Mesenchymal stem cell (in vitro differentiated cells and primary cell): ENCODE measurements at regions not wholly inside any gene's neighbourhood (a gene's known extent, or its start where the extent isn't known, plus 50 kb on each side); places are given as distances from the start of the nearest gene placed in this dataset.

Source experiments
- DNase-seq: peaks from one replicate; pipeline ENCODE4 v3.0.0-alpha.2; 2013
- H2AFZ ChIP-seq: one replicate; pipeline ENCODE4 v1.6.1; 2013; ENCODE audit warnings: low read depth, mild to moderate bottlenecking, control low read depth, inconsistent platforms, low read length, moderate library complexity
- H2AK5ac ChIP-seq: 2 replicates; pipeline ENCODE4 v1.6.1; 2013; ENCODE audit warnings: low read length, moderate library complexity, mild to moderate bottlenecking, inconsistent platforms; ENCODE audit not compliant: severe bottlenecking
- H2BK120ac ChIP-seq: one replicate; pipeline ENCODE4 v1.6.1; 2013; ENCODE audit warnings: low read depth, mild to moderate bottlenecking, inconsistent platforms, low read length, moderate library complexity
- H2BK12ac ChIP-seq, 2 experiments: one replicate each; pipeline ENCODE4 v1.6.1; 2013; ENCODE audit warnings: inconsistent platforms in 2 of 2, low read length in 2 of 2, mild to moderate bottlenecking in 2 of 2, moderate library complexity in 2 of 2, control low read depth in 1 of 2
- H2BK15ac ChIP-seq: one replicate; pipeline ENCODE4 v1.6.1; 2013; ENCODE audit warnings: mild to moderate bottlenecking, low read depth, inconsistent platforms; ENCODE audit not compliant: poor library complexity, severe bottlenecking
- H2BK5ac ChIP-seq: 2 replicates; pipeline ENCODE4 v1.6.1; 2013; ENCODE audit warnings: low read depth, mild to moderate bottlenecking, low read length, control low read depth, inconsistent platforms; ENCODE audit not compliant: poor library complexity, severe bottlenecking
- H3K14ac ChIP-seq, 2 experiments: one replicate each; pipeline ENCODE4 v1.6.1; 2013; ENCODE audit warnings: inconsistent platforms in 2 of 2, low read length in 2 of 2, control low read depth in 1 of 2, mild to moderate bottlenecking in 1 of 2, moderate library complexity in 1 of 2
- H3K18ac ChIP-seq, 2 experiments: one replicate each; pipeline ENCODE4 v1.6.1; 2013; ENCODE audit warnings: inconsistent platforms in 2 of 2, low read length in 2 of 2, control low read depth in 1 of 2, low read depth in 1 of 2, mild to moderate bottlenecking in 1 of 2
- H3K23ac ChIP-seq, 2 experiments: one replicate each; pipeline ENCODE4 v1.6.1; 2013; ENCODE audit warnings: inconsistent platforms in 2 of 2, low read length in 2 of 2, mild to moderate bottlenecking in 2 of 2, moderate library complexity in 2 of 2, control low read depth in 1 of 2
- H3K27ac ChIP-seq: 2 replicates; pipeline ENCODE4 v1.5.1; 2013; ENCODE audit warnings: mild to moderate bottlenecking, moderate library complexity, low read length, control low read depth, inconsistent platforms; ENCODE audit not compliant: poor library complexity, severe bottlenecking
- H3K27me3 ChIP-seq, 2 experiments: 2 replicates each; pipeline versions ENCODE4 v1.6.1 to v1.7.0; 2013; ENCODE audit warnings: low read length in 2 of 2, mild to moderate bottlenecking in 2 of 2, moderate library complexity in 2 of 2, control low read depth in 1 of 2, inconsistent platforms in 1 of 2; ENCODE audit not compliant: control insufficient read depth in 1 of 2, insufficient read depth in 1 of 2
- H3K36me3 ChIP-seq, 2 experiments: 2 replicates each; pipeline versions ENCODE4 v1.6.1 to v1.7.0; 2013; ENCODE audit warnings: low read length in 2 of 2, control low read depth in 1 of 2, inconsistent platforms in 1 of 2, low read depth in 1 of 2, mild to moderate bottlenecking in 1 of 2; ENCODE audit not compliant: insufficient read depth in 2 of 2, control insufficient read depth in 1 of 2
- H3K4ac ChIP-seq, 2 experiments: one replicate each; pipeline ENCODE4 v1.6.1; 2013; ENCODE audit warnings: inconsistent platforms in 2 of 2, low read length in 2 of 2, mild to moderate bottlenecking in 2 of 2, moderate library complexity in 2 of 2, control low read depth in 1 of 2, low read depth in 1 of 2
- H3K4me1 ChIP-seq: 2 replicates; pipeline ENCODE4 v1.6.1; 2013; ENCODE audit warnings: low read depth, low read length, control low read depth; ENCODE audit not compliant: control insufficient read depth, insufficient read depth
- H3K4me2 ChIP-seq: 2 replicates; pipeline ENCODE4 v1.6.1; 2013; ENCODE audit warnings: low read length, mild to moderate bottlenecking, inconsistent platforms; ENCODE audit not compliant: poor library complexity, severe bottlenecking
- H3K4me3 ChIP-seq, 2 experiments: 2 replicates each; pipeline versions ENCODE4 v1.5.1 to v1.7.0; 2013; ENCODE audit warnings: low read length in 2 of 2, mild to moderate bottlenecking in 2 of 2, control low read depth in 1 of 2, low read depth in 1 of 2; ENCODE audit not compliant: insufficient read depth in 1 of 2
- H3K79me1 ChIP-seq: replicated peaks from 2 replicates; pipeline ENCODE4 v1.6.1; 2013; ENCODE audit warnings: mild to moderate bottlenecking, control low read depth, low read length, inconsistent platforms; ENCODE audit not compliant: poor library complexity, severe bottlenecking
- H3K9ac ChIP-seq: 2 replicates; pipeline ENCODE4 v1.7.0; 2013; ENCODE audit warnings: mild to moderate bottlenecking, low read length, moderate library complexity
- H3K9me3 ChIP-seq: 2 replicates; pipeline ENCODE4 v1.7.0; 2013; ENCODE audit warnings: mild to moderate bottlenecking, low read length; ENCODE audit not compliant: control insufficient read depth
- H4K8ac ChIP-seq: one replicate; pipeline ENCODE4 v1.6.1; 2013; ENCODE audit warnings: inconsistent platforms, mild to moderate bottlenecking, low read length, moderate library complexity
- H4K91ac ChIP-seq: one replicate; pipeline ENCODE4 v1.6.1; 2013; ENCODE audit warnings: mild to moderate bottlenecking, low read length, inconsistent platforms
- WGBS: methylation state at CpG from one replicate; pipeline ENCODE4 v1.1.7; 2013; ENCODE audit warnings: mixed read lengths; 5-methylcytosine and 5-hydroxymethylcytosine counted together

DNA sequence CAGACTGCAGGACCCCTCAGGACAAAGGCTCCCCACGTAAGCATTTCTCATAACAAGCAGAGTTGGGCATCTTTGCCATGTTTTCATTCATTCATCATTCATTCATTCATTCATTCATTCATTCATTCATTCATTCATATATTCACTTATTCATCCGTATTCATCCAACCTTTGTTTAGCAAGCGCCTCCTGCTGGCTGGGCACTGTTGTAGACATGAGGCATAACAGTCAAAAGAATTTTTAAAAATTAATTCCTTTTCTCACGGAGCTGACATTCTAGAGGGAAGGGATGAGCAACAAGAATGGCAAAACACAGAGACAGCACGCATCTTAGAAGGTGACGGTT, 351.7 kb upstream of the TNRC6C start:
- H3K4me1 ChIP-seq: peaks cover 3% of the 10 kb centered on the region
- 84% methylated on average over 6 of the region's 6 CpGs for WGBS
- H2BK12ac ChIP-seq: no peak overlapping the region
- H3K4ac ChIP-seq: no peak overlapping the region
- no peaks in the 10 kb centered on the region for H3K79me1 ChIP-seq
- peaks cover 21 to 32% of the 10 kb centered on the region in 2 experiments for H3K27me3 ChIP-seq
- no peaks in the 10 kb centered on the region for H3K36me3 ChIP-seq
- no peak overlapping the region for H3K23ac ChIP-seq
- H3K27ac ChIP-seq: no peak overlapping the region
- DNase-seq: no peak
- H2BK15ac ChIP-seq: no peak overlapping the region
- no peak overlapping the region for H3K4me2 ChIP-seq
- H2BK5ac ChIP-seq: no peak overlapping the region
- no peak overlapping the region for H2BK120ac ChIP-seq
- H4K8ac ChIP-seq: no peak overlapping the region
- no peak overlapping the region for H3K14ac ChIP-seq
- H3K9ac ChIP-seq: no peak overlapping the region
- no peak overlapping the region for H2AFZ ChIP-seq
- H3K18ac ChIP-seq: no peak overlapping the region
- no peaks in the 10 kb centered on the region for H3K9me3 ChIP-seq
- H3K4me3 ChIP-seq: no peak overlapping the region
- H4K91ac ChIP-seq: no peak overlapping the region
- no peak overlapping the region for H2AK5ac ChIP-seq

DNA sequence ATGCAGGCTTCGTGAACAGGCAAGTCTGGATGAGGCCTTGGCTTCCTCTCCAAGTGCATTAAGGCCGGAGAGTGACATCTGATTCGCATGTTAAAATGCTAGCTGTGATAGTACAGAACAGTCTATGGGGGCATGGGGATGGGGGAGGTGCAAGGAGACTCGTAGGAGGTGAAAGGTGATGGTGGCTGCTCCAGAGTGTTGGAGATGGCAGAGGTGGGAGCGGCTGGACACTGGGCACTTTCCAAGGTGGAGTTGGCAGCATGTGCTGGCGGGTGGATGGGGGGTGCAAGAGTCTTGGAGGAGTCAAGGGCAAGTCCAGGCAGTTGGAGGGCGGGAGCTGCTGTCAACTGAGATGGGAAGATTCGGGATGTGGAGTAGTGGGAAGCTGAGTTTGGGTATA, 350.9 kb upstream of the TNRC6C start:
- no peak overlapping the region for H4K8ac ChIP-seq
- no peak overlapping the region for H3K14ac ChIP-seq
- H3K79me1 ChIP-seq: no peaks in the 10 kb centered on the region
- H2BK12ac ChIP-seq: no peak overlapping the region
- H3K18ac ChIP-seq: no peak overlapping the region
- no peak overlapping the region for H3K9ac ChIP-seq
- no peak overlapping the region for H2BK5ac ChIP-seq
- no peak overlapping the region for H2BK120ac ChIP-seq
- no peak overlapping the region for H2AK5ac ChIP-seq
- no peak overlapping the region for H2AFZ ChIP-seq
- H3K9me3 ChIP-seq: no peaks in the 10 kb centered on the region
- H3K4me2 ChIP-seq: no peak overlapping the region
- H3K36me3 ChIP-seq: no peaks in the 10 kb centered on the region
- H2BK15ac ChIP-seq: no peak overlapping the region
- H3K23ac ChIP-seq: no peak overlapping the region
- H3K27me3 ChIP-seq: peaks cover 26 to 38% of the 10 kb centered on the region in 2 experiments
- no peak overlapping the region for H3K27ac ChIP-seq
- no peak for DNase-seq
- H4K91ac ChIP-seq: no peak overlapping the region
- H3K4me3 ChIP-seq: no peak overlapping the region
- no peak overlapping the region for H3K4ac ChIP-seq
- 83% methylated on average over 8 of the region's 8 CpGs for WGBS
- H3K4me1 ChIP-seq: no peaks in the 10 kb centered on the region

DNA sequence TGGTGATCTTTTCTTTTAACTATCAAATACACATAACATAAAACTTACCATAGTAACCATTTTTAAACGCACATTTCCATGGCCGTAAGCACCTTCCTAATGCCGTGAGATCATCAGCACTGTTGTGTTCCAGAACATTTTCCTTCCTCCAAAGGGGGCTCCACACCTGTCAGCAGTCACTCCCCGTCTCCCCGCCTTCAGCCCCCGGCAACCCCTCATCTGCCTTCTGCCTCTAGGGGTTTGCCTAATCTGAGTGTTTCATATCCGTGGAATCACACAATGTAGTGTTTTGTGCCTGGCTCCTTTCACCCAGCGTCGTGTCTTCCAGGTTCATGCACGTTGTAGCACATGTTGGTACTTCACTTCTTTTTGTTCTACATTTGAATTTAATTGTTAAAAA, 350.1 kb upstream of the TNRC6C start:
- Histone ChIP-seq H2BK15ac (no peak overlapping the region), H2AFZ (no peak overlapping the region), H3K36me3 (no peaks in the 10 kb centered on the region), H4K8ac (no peak overlapping the region), H3K9ac (no peak overlapping the region), H3K4me3 (no peak overlapping the region), H2AK5ac (no peak overlapping the region), H3K79me1 (no peaks in the 10 kb centered on the region), H3K4ac (no peak overlapping the region), H3K23ac (no peak overlapping the region), H2BK120ac (no peak overlapping the region), H3K18ac (no peak overlapping the region), H3K4me2 (no peak overlapping the region), H3K27ac (no peak overlapping the region), H3K9me3 (no peaks in the 10 kb centered on the region), H3K14ac (no peak overlapping the region), H3K27me3 (peaks cover 26 to 43% of the 10 kb centered on the region in 2 experiments), H3K4me1 (no peaks in the 10 kb centered on the region), H2BK12ac (no peak overlapping the region), H2BK5ac (no peak overlapping the region), H4K91ac (no peak overlapping the region)
- WGBS: 83% methylated on average over 7 of the region's 10 CpGs
- no peak for DNase-seq

DNA sequence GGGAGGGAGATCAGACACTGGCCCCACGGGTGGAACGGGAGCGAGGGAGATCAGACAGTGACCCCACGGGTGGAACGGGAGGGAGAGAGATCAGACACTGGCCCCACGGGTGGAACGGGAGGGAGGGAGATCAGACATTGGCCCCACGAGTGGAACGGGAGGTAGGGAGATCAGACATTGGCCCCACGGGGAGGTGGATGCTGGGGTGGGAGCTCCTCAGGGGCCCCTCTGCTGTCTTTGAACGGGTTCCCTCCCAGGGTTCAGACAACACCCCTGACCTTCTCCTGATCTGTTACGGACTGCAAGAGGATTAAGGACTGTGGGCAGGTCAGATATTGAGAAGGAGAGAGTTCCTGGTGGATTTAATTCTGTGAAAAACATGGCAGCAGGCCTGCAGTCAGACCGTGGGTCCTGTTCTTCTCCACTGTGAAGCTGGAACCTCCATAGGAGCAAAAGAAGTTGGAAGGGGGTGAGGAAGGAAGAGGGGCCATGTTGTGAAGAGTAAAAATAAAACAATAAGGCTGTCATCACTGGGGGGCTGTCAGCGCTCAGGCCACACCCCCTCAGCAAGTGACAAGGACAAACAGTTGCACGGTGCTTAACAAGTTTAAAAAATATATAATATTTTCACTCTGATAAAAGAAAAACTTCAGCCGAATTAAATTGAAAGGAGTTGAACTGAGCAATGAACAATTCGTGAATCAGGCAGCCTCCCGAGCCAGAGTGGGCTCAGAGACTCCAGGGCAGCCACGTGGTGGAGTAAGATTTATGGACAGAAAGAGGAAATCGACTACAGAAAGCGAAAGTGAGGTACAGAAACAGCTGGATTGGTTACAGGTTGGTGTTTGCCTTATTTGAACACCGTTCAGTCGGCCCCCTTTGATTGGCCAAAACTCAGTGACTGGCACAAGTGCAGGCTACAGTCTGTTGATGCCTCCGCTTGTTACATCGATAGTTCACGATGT, 348.7 kb upstream of the TNRC6C start:
- Histone ChIP-seq H3K14ac (no peak overlapping the region), H3K23ac (no peak overlapping the region)

More for the DNA sequence above, 348.7 kb upstream of the TNRC6C start:
- no peak overlapping the region for H3K18ac ChIP-seq
- no peaks in the 10 kb centered on the region for H3K79me1 ChIP-seq
- H2BK5ac ChIP-seq: no peak overlapping the region
- 82% methylated on average over 24 of the region's 26 CpGs for WGBS
- H3K9ac ChIP-seq: peak overlapping the region; percentile 36
- H3K4ac ChIP-seq: no peak overlapping the region
- H3K4me3 ChIP-seq: peak overlapping the region in 1 of 2 experiments; percentile 56
- no peak overlapping the region for H3K4me2 ChIP-seq
- no peak overlapping the region for H2BK15ac ChIP-seq
- no peak overlapping the region for H2AFZ ChIP-seq
- no peaks in the 10 kb centered on the region for H3K9me3 ChIP-seq
- DNase-seq: no peak
- H3K4me1 ChIP-seq: no peaks in the 10 kb centered on the region
- no peak overlapping the region for H2BK12ac ChIP-seq
- H3K27ac ChIP-seq: no peak overlapping the region
- no peak overlapping the region for H4K8ac ChIP-seq
- no peak overlapping the region for H2BK120ac ChIP-seq
- H4K91ac ChIP-seq: no peak overlapping the region
- no peak overlapping the region for H2AK5ac ChIP-seq
- H3K36me3 ChIP-seq: no peaks in the 10 kb centered on the region
- H3K27me3 ChIP-seq: peaks cover 26 to 46% of the 10 kb centered on the region in 2 experiments
